ENCODE measurements at regions not wholly inside any gene's neighbourhood (a gene's known extent, or its start where the extent isn't known, plus 50 kb on each side); places are given as distances from the start of the nearest gene placed in this dataset.

GRCh38 chr20:39170896-39171463 lies 208.8 kb downstream of the DHX35 start:
- ChIA-PET CTCF (no interaction called here), POLR2A (no interaction called here)
- dilution Hi-C loops (cut with MboI; ENCODE audit: extremely low pct_ligation_motif_present, low sequenced_read_pairs), result no loop called here
- DNase-seq (ENCODE audit: low read depth, low spot score) (no peak), FAIRE-seq (no peak)
- Histone ChIP-seq H3K4me1 (ENCODE audit: control insufficient read depth, extremely low read depth, insufficient read depth, low read length) (no peaks in the 10 kb centered on the region), H3K4me2 (ENCODE audit: insufficient read depth, low read length) (no peak overlapping the region), H4K20me1 (replicated peaks; ENCODE audit: control insufficient read depth, extremely low read depth, insufficient read depth, low read length) (no peaks in the 10 kb centered on the region), H3K4me3 (replicated peaks in 1 of 3; ENCODE audit: insufficient read depth in 1 of 3, low read depth in 1 of 3, low read length in 3 of 3) (no peak overlapping the region), H3K27ac (ENCODE audit: insufficient read depth, low read depth, low read length) (no peak overlapping the region), H3K36me3 (ENCODE audit: control insufficient read depth in 2 of 2, extremely low read depth in 1 of 2, insufficient read depth in 2 of 2, low read length in 2 of 2) (no peaks in the 10 kb centered on the region), H3K9ac (replicated peaks; ENCODE audit: extremely low read depth, insufficient read depth, low read length) (no peak overlapping the region), H3K27me3 (ENCODE audit: control insufficient read depth in 2 of 2, insufficient read depth in 2 of 2, low read length in 2 of 2) (no peaks in the 10 kb centered on the region), H3K9me1 (replicated peaks; ENCODE audit: control insufficient read depth, extremely low read depth, insufficient read depth, low read length) (no peaks in the 10 kb centered on the region), H2AFZ (ENCODE audit: low read depth, low read length) (no peak overlapping the region), H3K79me2 (ENCODE audit: control insufficient read depth, insufficient read depth, low read length) (no peaks in the 10 kb centered on the region), H3K9me3 (replicated peaks; ENCODE audit: control insufficient read depth, insufficient read depth, low read length) (no peaks in the 10 kb centered on the region)
- intact Hi-C loops (cut with micrococcal nuclease), result no loop called here
- BruUV-seq (replicated peaks), result no TSS peak
- no peak for TF ChIP-seq EZH2 (IDR thresholded peaks at IDR 0.05; ENCODE audit: borderline replicate concordance, low read depth, low read length, severe bottlenecking)
- no peak for TF ChIP-seq CTCF (IDR thresholded peaks at IDR 0.05; ENCODE audit: extremely low read depth in 1 of 2, insufficient read depth in 1 of 2, low read depth in 1 of 2, low read length in 2 of 2)
- no peak for TF ChIP-seq POLR2A (IDR thresholded peaks at IDR 0.05; ENCODE audit: low read depth, low read length)
- TF ChIP-seq FOS (IDR thresholded peaks at IDR 0.05; ENCODE audit: borderline replicate concordance, insufficient read depth, low read length), result no peak
- no peak for TF ChIP-seq GATA2 (IDR thresholded peaks at IDR 0.05; ENCODE audit: insufficient read depth, insufficient read length, low read depth, low read length)

GRCh38 chr20:39165099-39165498 lies 203.0 kb downstream of the DHX35 start:
- no peaks in the 10 kb centered on the region for H3K4me1 ChIP-seq (ENCODE audit: control insufficient read depth, extremely low read depth, insufficient read depth, low read length)
- H2AFZ ChIP-seq (ENCODE audit: low read depth, low read length), result no peak overlapping the region
- H3K79me2 ChIP-seq (ENCODE audit: control insufficient read depth, insufficient read depth, low read length), result no peaks in the 10 kb centered on the region
- no peaks in the 10 kb centered on the region for H4K20me1 ChIP-seq (replicated peaks; ENCODE audit: control insufficient read depth, extremely low read depth, insufficient read depth, low read length)
- ChIA-PET POLR2A (no interaction called here), CTCF (no interaction called here)
- H3K27me3 ChIP-seq (ENCODE audit: control insufficient read depth in 2 of 2, insufficient read depth in 2 of 2, low read length in 2 of 2), result no peaks in the 10 kb centered on the region
- intact Hi-C loops (cut with micrococcal nuclease) (no loop called here), dilution Hi-C loops (cut with MboI; ENCODE audit: extremely low pct_ligation_motif_present, low sequenced_read_pairs) (no loop called here)
- no peaks in the 10 kb centered on the region for H3K36me3 ChIP-seq (ENCODE audit: control insufficient read depth in 2 of 2, extremely low read depth in 1 of 2, insufficient read depth in 2 of 2, low read length in 2 of 2)
- H3K4me2 ChIP-seq (ENCODE audit: insufficient read depth, low read length), result no peak overlapping the region
- H3K9me3 ChIP-seq (replicated peaks; ENCODE audit: control insufficient read depth, insufficient read depth, low read length), result no peaks in the 10 kb centered on the region
- no peak overlapping the region for H3K27ac ChIP-seq (ENCODE audit: insufficient read depth, low read depth, low read length)
- no peak overlapping the region for H3K4me3 ChIP-seq (replicated peaks in 1 of 3; ENCODE audit: insufficient read depth in 1 of 3, low read depth in 1 of 3, low read length in 3 of 3)
- TF ChIP-seq FOS (IDR thresholded peaks at IDR 0.05; ENCODE audit: borderline replicate concordance, insufficient read depth, low read length), result no peak
- no peak for TF ChIP-seq JUN (IDR thresholded peaks at IDR 0.05; ENCODE audit: borderline replicate concordance, insufficient read depth, insufficient read length, low read depth)
- TF ChIP-seq POLR2AphosphoS5 (IDR thresholded peaks at IDR 0.05; ENCODE audit: insufficient read depth, low read depth, low read length), result no peak
- no peak for TF ChIP-seq POLR2A (IDR thresholded peaks at IDR 0.05; ENCODE audit: low read depth, low read length)
- no peak for TF ChIP-seq EZH2 (IDR thresholded peaks at IDR 0.05; ENCODE audit: borderline replicate concordance, low read depth, low read length, severe bottlenecking)
- no peak for TF ChIP-seq CTCF (IDR thresholded peaks at IDR 0.05; ENCODE audit: extremely low read depth in 1 of 2, insufficient read depth in 1 of 2, low read depth in 1 of 2, low read length in 2 of 2)
- TF ChIP-seq MAX (IDR thresholded peaks at IDR 0.05; ENCODE audit: insufficient read depth, insufficient read length), result no peak
- no peak for TF ChIP-seq MYC (IDR thresholded peaks at IDR 0.05; ENCODE audit: low read depth, low read length)
- TF ChIP-seq GATA2 (IDR thresholded peaks at IDR 0.05; ENCODE audit: insufficient read depth, insufficient read length, low read depth, low read length), result no peak
- BruUV-seq (replicated peaks), result no TSS peak
- FAIRE-seq (no peak), DNase-seq (ENCODE audit: low read depth, low spot score) (no peak)
- H3K9me1 ChIP-seq (replicated peaks; ENCODE audit: control insufficient read depth, extremely low read depth, insufficient read depth, low read length), result no peaks in the 10 kb centered on the region
- H3K9ac ChIP-seq (replicated peaks; ENCODE audit: extremely low read depth, insufficient read depth, low read length), result no peak overlapping the region
